Natural killer cell treated with Interleukin-12 subunit alpha and Interleukin-12 subunit beta and Interleukin-15 and Interleukin-18, amount 100 ng/mL, for 72 hours (primary cell): ENCODE measurements at regions not wholly inside any gene's neighbourhood (a gene's known extent, or its start where the extent isn't known, plus 50 kb on each side); places are given as distances from the start of the nearest gene placed in this dataset.

Experiments used
- ATAC-seq, 2 donors: fragments of 150-1000 bp; cut with Tn5 transposase in 1 of 2; sonication (Bioruptor Pico), chemical (Tn5 transposase) in 1 of 2; 2 replicates each; pipeline ENCODE4 v1.10.0; 2021
- DNase-seq: peaks from one replicate; pipeline ENCODE4 v3.0.0; 2022; ENCODE audit warnings: low spot score
- H3K27ac Mint-ChIP-seq, 2 donors: 1 replicate in 1 of 2; 2 replicates in 1 of 2; pipeline ENCODE4 v1.8.0; 2022; ENCODE audit warnings: mixed read lengths in 2 of 2, mild to moderate bottlenecking in 1 of 2, moderate library complexity in 1 of 2
- H3K27me3 Mint-ChIP-seq, 2 donors: 1 replicate in 1 of 2; 2 replicates in 1 of 2; pipeline ENCODE4 v1.8.0; 2022; ENCODE audit warnings: mixed read lengths in 2 of 2
- H3K36me3 Mint-ChIP-seq: one replicate; pipeline ENCODE4 v1.8.0; 2022; ENCODE audit warnings: mixed read lengths
- H3K4me1 Mint-ChIP-seq, 2 donors: 1 replicate in 1 of 2; 2 replicates in 1 of 2; pipeline ENCODE4 v1.8.0; 2022; ENCODE audit warnings: low read depth in 2 of 2, mixed read lengths in 2 of 2, mild to moderate bottlenecking in 1 of 2
- H3K4me3 Mint-ChIP-seq: one replicate; pipeline ENCODE4 v1.8.0; 2022; ENCODE audit warnings: mixed read lengths
- H3K9me3 Mint-ChIP-seq: 2 replicates; pipeline ENCODE4 v1.8.0; 2022; ENCODE audit warnings: mixed read lengths

GRCh38 chr10:35770817-35771355, 128.8 kb upstream of the FZD8 start:
- ATAC-seq (no peak), DNase-seq (no peak)
- no peak overlapping the region for H3K4me3 Mint-ChIP-seq
- no peak overlapping the region for H3K27ac Mint-ChIP-seq
- H3K36me3 Mint-ChIP-seq = no peaks in the 10 kb centered on the region
- no peaks in the 10 kb centered on the region for H3K4me1 Mint-ChIP-seq
- peaks cover 5% of the 10 kb centered on the region for H3K9me3 Mint-ChIP-seq
- peaks cover 0 to 4% of the 10 kb centered on the region in 2 donors for H3K27me3 Mint-ChIP-seq

DNA sequence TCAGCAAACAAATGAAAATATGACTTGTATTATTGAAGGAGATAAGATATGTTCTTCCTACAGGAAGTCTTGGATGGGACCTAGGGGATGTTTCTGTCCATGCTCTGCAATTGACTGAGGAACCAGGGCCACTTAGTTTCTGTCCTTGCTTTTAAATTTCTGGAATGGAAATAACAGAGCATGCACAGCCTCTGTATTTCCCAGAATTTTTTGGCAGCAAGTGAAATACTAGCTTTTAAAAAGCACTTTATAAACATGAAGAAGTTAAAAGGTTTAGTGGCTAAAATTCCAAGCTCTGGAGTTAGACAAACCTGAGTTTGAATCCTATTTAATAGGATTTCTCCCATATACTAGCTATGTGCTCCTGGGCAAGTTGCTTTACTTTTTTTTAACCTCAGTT, 127.7 kb upstream of the FZD8 start:
- ATAC-seq = no peak
- Mint-ChIP-seq H3K9me3 (peaks cover 5% of the 10 kb centered on the region), H3K4me3 (no peak overlapping the region), H3K4me1 (no peaks in the 10 kb centered on the region), H3K36me3 (no peaks in the 10 kb centered on the region), H3K27me3 (peaks cover 0 to 4% of the 10 kb centered on the region in 2 donors), H3K27ac (no peak overlapping the region)
- no peak for DNase-seq

DNA sequence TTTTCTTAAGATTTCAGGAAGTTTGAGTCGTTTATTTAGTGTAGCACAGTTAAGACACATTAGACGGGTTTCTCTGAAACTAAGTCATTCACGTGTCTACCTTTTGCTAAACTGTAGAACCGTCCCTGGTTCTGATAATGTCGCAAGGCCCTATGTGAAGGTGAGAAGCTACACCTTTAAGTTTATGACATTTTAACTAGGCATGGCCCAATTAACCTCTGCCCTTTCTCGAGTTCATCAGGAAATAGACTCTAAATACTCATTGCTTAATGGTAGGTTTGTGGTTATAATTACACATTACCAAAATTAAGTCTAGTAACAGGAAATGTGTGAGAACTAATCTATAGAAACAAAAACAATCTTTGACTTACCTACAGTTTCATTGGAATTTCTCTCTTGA, 126.6 kb upstream of the FZD8 start:
- H3K4me3 Mint-ChIP-seq = no peak overlapping the region

DNA sequence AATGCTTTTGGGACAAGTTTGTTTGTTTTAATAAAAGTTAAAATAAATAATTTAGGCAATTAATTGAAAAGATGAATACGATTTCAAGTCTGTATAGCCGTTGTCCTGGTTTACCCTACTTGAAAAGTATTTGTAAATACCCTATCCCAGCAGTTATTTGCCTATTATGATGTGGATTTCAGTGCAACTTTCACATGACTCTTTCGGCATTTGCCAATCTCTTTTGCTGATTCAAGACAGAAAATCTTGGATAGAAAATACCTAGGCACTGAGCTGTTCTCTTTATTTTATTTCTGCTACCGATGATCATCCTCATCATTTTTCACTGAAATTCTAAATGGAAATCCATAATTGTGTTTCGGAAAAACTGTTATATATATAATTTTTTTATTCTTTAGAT, 125.9 kb upstream of the FZD8 start:
- Mint-ChIP-seq H3K9me3 (no peaks in the 10 kb centered on the region), H3K27ac (no peak overlapping the region), H3K36me3 (no peaks in the 10 kb centered on the region), H3K4me3 (no peak overlapping the region), H3K4me1 (no peaks in the 10 kb centered on the region), H3K27me3 (no peaks in the 10 kb centered on the region)
- DNase-seq = no peak
- no peak for ATAC-seq

More for the DNA sequence above, 126.6 kb upstream of the FZD8 start:
- Mint-ChIP-seq H3K4me1 (no peaks in the 10 kb centered on the region), H3K36me3 (no peaks in the 10 kb centered on the region), H3K27ac (no peak overlapping the region), H3K9me3 (peaks cover 4% of the 10 kb centered on the region), H3K27me3 (peaks cover 0 to 4% of the 10 kb centered on the region in 2 donors)
- no peak for DNase-seq
- ATAC-seq = no peak

DNA sequence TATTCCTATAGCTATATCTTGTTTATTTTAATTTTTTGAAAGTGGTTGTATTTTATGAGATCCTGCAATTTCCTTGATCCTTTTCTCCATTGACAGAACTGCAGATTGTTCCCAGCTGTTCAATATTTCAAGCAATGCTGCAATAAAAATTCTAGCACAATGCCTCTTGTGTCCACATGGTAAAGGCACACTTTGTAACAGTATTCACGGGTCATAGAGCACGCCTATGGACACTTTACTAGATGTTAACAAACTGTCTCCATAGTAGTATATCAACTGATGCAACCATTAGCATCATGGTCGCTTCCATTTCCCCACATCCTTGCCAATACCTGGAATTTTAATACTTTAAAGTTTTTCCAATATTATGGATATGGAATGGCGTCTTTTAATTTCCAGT, 123.9 kb upstream of the FZD8 start:
- no peak overlapping the region for H3K27ac Mint-ChIP-seq
- no peak overlapping the region for H3K4me3 Mint-ChIP-seq
- H3K36me3 Mint-ChIP-seq = no peaks in the 10 kb centered on the region
- H3K4me1 Mint-ChIP-seq = no peaks in the 10 kb centered on the region
- DNase-seq (no peak), ATAC-seq (no peak)
- no peaks in the 10 kb centered on the region for H3K27me3 Mint-ChIP-seq
- no peaks in the 10 kb centered on the region for H3K9me3 Mint-ChIP-seq

GRCh38 chr10:35765066-35765527, 123.0 kb upstream of the FZD8 start:
- Mint-ChIP-seq H3K9me3 (peaks cover 3% of the 10 kb centered on the region), H3K4me1 (no peaks in the 10 kb centered on the region), H3K4me3 (no peak overlapping the region), H3K36me3 (no peaks in the 10 kb centered on the region), H3K27ac (no peak overlapping the region), H3K27me3 (no peaks in the 10 kb centered on the region)
- ATAC-seq = peak; percentile 24 to 55
- no peak for DNase-seq

GRCh38 chr10:35762311-35763030, 120.4 kb upstream of the FZD8 start:
- H3K4me3 Mint-ChIP-seq = no peak overlapping the region
- peaks cover 7% of the 10 kb centered on the region for H3K9me3 Mint-ChIP-seq
- H3K36me3 Mint-ChIP-seq = peaks cover 6% of the 10 kb centered on the region
- no peak overlapping the region for H3K27ac Mint-ChIP-seq
- peaks cover 0 to 14% of the 10 kb centered on the region in 2 donors for H3K27me3 Mint-ChIP-seq
- ATAC-seq = no peak
- no peak for DNase-seq
- H3K4me1 Mint-ChIP-seq = no peaks in the 10 kb centered on the region

GRCh38 chr10:35758076-35758475, 116.0 kb upstream of the FZD8 start:
- no peak for ATAC-seq
- Mint-ChIP-seq H3K9me3 (peaks cover 7% of the 10 kb centered on the region), H3K27ac (no peak overlapping the region), H3K4me3 (no peak overlapping the region), H3K27me3 (peaks cover 0 to 14% of the 10 kb centered on the region in 2 donors), H3K36me3 (peaks cover 6% of the 10 kb centered on the region), H3K4me1 (no peaks in the 10 kb centered on the region)
- no peak for DNase-seq

- no peak for DNase-seq
- Mint-ChIP-seq H3K9me3 (peaks cover 4% of the 10 kb centered on the region), H3K27me3 (peaks cover 0 to 14% of the 10 kb centered on the region in 2 donors), H3K4me3 (no peak overlapping the region), H3K4me1 (no peaks in the 10 kb centered on the region), H3K36me3 (peaks cover 6% of the 10 kb centered on the region), H3K27ac (no peak overlapping the region)
- ATAC-seq = no peak
These were observed 112.4 kb upstream of the FZD8 start for GRCh38 chr10:35754519-35754918.

DNA sequence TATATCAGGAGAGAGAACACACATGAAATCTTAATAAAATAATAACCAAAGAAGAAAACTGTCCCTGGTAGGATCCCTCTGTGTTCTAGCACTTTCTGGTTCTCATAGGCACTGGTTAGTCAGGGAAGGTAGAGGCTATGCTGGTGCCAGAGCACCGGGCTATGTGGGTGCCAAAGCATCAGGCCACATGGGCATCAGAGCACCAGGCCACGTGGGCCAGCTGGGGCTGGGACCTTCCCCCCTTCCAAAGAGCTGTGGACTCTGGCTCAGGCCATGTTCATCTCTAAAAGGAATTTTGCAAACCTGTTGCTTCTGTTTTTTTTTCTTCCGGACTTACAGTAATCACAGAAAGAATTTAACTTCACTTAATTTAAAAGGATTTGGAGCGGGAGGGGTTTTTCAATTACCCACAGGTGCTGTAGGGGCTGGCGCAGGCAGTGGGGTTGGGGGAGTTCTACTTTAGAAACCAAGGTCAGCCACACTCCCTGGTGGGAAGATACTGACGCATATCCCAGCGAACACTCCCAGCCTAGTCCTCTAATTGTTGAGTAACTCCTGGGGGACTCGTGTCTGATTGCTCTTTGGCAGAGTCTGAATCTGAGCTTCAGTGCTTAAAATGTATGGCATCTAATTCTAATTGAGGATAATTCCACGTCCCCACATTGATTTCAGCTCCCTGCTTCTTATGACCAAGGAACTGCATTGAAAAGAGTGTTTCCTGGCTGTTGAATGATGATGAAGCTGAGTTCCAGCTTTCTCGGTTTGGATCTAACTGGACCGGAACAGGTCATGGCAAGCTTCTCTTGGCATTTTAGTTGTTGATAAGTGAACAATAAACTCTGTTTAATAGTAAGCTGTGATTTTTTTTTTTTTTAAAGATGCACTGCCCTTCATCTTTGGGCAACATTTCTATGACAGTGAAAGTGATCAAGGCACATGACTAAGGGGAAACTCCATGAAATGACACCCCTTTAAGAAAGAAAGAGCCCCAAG, 110.7 kb upstream of the FZD8 start:
- H3K36me3 Mint-ChIP-seq = no peaks in the 10 kb centered on the region
- H3K4me3 Mint-ChIP-seq = no peak overlapping the region
- no peaks in the 10 kb centered on the region for H3K4me1 Mint-ChIP-seq
- ATAC-seq (no peak), DNase-seq (no peak)
- no peak overlapping the region for H3K27ac Mint-ChIP-seq
- peaks cover 0 to under 1% of the 10 kb centered on the region in 2 donors for H3K27me3 Mint-ChIP-seq
- no peaks in the 10 kb centered on the region for H3K9me3 Mint-ChIP-seq

DNA sequence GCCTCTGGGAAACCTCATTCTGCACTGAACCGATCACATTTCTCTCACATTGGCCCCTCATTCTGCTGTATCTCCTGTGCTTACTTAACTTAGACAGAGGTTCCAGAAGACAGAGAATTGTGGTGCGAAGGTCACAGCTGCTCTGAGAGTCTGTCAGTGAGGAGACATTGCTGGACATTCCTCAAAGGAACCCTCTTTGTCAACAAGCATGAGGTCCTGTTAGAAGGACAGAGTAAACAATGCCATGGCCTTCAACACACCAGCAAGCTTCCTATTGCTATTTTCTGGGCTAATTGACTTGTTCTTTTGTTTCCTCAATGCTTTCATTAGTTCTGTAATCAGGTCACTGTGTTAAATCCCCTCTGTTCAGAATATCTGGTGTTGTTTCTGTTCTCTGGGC, 109.3 kb upstream of the FZD8 start:
- no peaks in the 10 kb centered on the region for H3K36me3 Mint-ChIP-seq
- H3K4me1 Mint-ChIP-seq = no peaks in the 10 kb centered on the region
- no peaks in the 10 kb centered on the region for H3K9me3 Mint-ChIP-seq
- H3K27me3 Mint-ChIP-seq = no peaks in the 10 kb centered on the region
- ATAC-seq (no peak), DNase-seq (no peak)
- H3K4me3 Mint-ChIP-seq = no peak overlapping the region
- no peak overlapping the region for H3K27ac Mint-ChIP-seq

- Mint-ChIP-seq H3K4me3 (no peak overlapping the region), H3K36me3 (no peaks in the 10 kb centered on the region), H3K4me1 (no peaks in the 10 kb centered on the region), H3K27ac (no peak overlapping the region), H3K27me3 (no peaks in the 10 kb centered on the region), H3K9me3 (no peaks in the 10 kb centered on the region)
- ATAC-seq = no peak
- no peak for DNase-seq
These were observed 107.1 kb upstream of the FZD8 start for GRCh38 chr10:35749230-35749629.

DNA sequence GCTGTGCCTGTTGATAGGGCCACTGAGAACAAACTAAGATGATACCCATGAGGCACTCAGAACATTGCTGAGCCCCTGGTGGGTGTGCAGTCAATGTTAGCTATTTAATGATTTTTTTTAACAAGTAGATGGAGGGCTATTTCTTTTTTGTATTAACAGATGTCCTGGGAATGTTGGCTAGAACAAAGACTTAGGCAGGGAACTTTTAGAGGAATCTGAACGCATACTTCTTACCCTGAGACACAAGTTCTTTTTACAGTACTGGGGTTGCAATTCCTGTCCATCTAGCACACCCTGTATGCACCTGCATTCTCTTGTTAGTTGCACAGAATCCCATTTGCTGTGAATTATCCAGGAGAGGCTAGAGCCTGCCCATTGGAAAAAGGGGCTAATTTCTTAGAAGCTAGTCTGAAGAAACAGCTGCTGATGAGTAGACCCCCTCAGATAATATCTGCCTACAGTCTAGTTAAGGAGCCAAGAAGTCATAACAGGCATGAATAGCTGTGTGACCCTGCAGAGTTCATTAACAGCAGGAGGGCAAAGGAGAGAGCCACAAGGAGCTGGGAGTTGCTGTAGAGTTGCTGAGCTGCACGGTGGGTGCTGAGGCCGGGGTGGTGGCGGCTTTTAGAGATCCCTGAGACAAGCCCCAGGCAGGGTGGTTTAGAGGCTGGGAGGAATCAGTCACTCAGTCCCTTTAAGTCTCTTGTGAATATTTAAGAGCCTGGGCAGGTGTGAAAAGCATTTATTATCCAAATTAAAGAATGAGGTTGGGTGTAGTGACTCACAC, 103.7 kb upstream of the FZD8 start:
- peaks cover 5% of the 10 kb centered on the region for H3K9me3 Mint-ChIP-seq
- no peak overlapping the region for H3K4me3 Mint-ChIP-seq

More for the DNA sequence above, 103.7 kb upstream of the FZD8 start:
- H3K27me3 Mint-ChIP-seq = no peaks in the 10 kb centered on the region
- H3K27ac Mint-ChIP-seq = no peak overlapping the region
- no peaks in the 10 kb centered on the region for H3K36me3 Mint-ChIP-seq
- ATAC-seq (no peak), DNase-seq (no peak)
- no peaks in the 10 kb centered on the region for H3K4me1 Mint-ChIP-seq
